ENCODE measurements at regions not wholly inside any gene's neighbourhood (a gene's known extent, or its start where the extent isn't known, plus 50 kb on each side); places are given as distances from the start of the nearest gene placed in this dataset.

GRCh38 chr5:68708156-68708841, 385.5 kb upstream of the SLC30A5 start:
- TF ChIP-seq CTCF (IDR thresholded peaks at IDR 0.05) (no peak), POLR2AphosphoS5 (IDR thresholded peaks at IDR 0.05; ENCODE audit: low read depth, low read length) (no peak), SIN3A (IDR thresholded peaks at IDR 0.05; ENCODE audit: borderline replicate concordance, insufficient read depth, low read depth, low read length) (no peak)
